Endothelial cell of umbilical vein (primary cell): ENCODE measurements at regions not wholly inside any gene's neighbourhood (a gene's known extent, or its start where the extent isn't known, plus 50 kb on each side); places are given as distances from the start of the nearest gene placed in this dataset.
A peak's percentile ranks its signal among the peaks of the same experiment; 100 is the strongest.

ENCODE experiments used
- EZH2 ChIP-seq: IDR thresholded peaks from 2 replicates; pipeline ENCODE4 v1.6.1; 2012; ENCODE audit warnings: borderline replicate concordance, low read depth, mild to moderate bottlenecking, moderate library complexity, low read length, inconsistent platforms; ENCODE audit not compliant: severe bottlenecking
- FOS ChIP-seq: IDR thresholded peaks from 2 replicates; pipeline ENCODE4 v1.6.1; 2011; ENCODE audit warnings: mild to moderate bottlenecking, low read length, moderate library complexity, borderline replicate concordance; ENCODE audit not compliant: insufficient read depth
- JUN ChIP-seq: IDR thresholded peaks from 2 replicates; pipeline ENCODE4 v1.6.1; 2011; ENCODE audit warnings: borderline replicate concordance, low read depth; ENCODE audit not compliant: insufficient read length, insufficient read depth
- POLR2A ChIP-seq: IDR thresholded peaks from 2 replicates; pipeline ENCODE4 v1.6.1; 2012; ENCODE audit warnings: low read depth, mild to moderate bottlenecking, control low read depth, low read length
- POLR2AphosphoS5 ChIP-seq: IDR thresholded peaks from 2 replicates; pipeline ENCODE4 v1.6.1; 2012; ENCODE audit warnings: low read depth, mild to moderate bottlenecking, control low read depth, low read length, moderate library complexity; ENCODE audit not compliant: insufficient read depth
- TF ChIP-seq, protein P1 (sequence below), 2 donors: IDR thresholded peaks; 1 replicate in 1 of 2; 2 replicates in 1 of 2; pipeline ENCODE4 v1.5.1; 2011; ENCODE audit warnings: low read length in 2 of 2, mild to moderate bottlenecking in 2 of 2, moderate library complexity in 2 of 2, control low read depth in 1 of 2, inconsistent platforms in 1 of 2, low read depth in 1 of 2; ENCODE audit not compliant: insufficient read depth in 1 of 2; ENCODE audit errors: extremely low read depth in 1 of 2

DNA sequence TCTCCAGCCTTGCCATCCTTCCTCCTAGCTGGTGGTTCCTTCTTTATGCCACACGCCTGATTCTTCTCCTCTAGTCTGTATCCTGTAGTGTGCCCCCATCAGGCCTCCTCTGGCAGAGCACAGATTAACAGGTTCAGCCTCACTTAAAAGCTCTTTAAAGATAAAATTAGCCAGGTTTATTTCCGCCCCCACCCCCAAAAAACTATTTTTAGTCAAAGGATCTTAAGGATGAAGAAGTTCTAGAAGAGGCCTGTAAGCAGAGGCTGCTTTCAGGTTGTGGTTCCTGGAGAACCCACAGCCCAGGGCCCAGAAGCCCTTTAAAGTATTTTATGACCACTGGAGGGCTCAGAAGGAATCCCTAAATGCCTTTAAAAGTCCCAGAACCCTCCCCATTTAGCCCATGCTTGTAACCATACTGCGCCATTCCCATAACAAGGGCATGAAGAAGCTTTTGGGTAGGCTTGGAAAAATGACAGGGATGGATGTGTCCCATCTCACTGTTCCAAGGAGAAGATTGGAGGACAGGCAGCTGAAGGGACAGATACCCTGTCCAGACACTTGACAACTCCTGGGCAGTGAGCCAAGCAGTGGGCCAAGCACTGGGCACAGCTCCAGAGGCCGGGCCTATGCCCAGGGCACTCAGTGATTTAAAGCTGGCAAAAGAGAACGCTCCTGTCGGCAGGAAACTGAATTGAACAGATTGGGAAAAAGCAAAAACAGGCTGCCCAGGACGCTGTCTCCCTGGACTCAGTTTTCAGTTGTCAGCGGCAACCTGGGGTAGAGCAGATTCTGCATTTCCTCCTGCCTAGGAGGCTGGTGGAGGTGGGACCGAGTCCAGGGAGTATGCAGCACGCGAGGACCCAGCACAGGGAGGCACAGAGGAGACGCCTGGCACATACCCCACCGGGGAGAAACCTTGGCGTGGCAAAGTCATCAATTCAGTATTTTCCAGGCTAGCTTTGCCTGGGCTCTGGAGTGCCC lies 106.3 kb upstream of the SSBP2 start:
- TF ChIP-seq, protein P1, sequence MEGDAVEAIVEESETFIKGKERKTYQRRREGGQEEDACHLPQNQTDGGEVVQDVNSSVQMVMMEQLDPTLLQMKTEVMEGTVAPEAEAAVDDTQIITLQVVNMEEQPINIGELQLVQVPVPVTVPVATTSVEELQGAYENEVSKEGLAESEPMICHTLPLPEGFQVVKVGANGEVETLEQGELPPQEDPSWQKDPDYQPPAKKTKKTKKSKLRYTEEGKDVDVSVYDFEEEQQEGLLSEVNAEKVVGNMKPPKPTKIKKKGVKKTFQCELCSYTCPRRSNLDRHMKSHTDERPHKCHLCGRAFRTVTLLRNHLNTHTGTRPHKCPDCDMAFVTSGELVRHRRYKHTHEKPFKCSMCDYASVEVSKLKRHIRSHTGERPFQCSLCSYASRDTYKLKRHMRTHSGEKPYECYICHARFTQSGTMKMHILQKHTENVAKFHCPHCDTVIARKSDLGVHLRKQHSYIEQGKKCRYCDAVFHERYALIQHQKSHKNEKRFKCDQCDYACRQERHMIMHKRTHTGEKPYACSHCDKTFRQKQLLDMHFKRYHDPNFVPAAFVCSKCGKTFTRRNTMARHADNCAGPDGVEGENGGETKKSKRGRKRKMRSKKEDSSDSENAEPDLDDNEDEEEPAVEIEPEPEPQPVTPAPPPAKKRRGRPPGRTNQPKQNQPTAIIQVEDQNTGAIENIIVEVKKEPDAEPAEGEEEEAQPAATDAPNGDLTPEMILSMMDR (IDR thresholded peaks at IDR 0.05; ENCODE audit: extremely low read depth in 1 of 2, insufficient read depth in 1 of 2, low read depth in 1 of 2, low read length in 2 of 2) = peak in 1 of 2 donors; percentile 43
- TF ChIP-seq POLR2A (no peak), JUN (no peak), FOS (no peak), POLR2AphosphoS5 (no peak), EZH2 (no peak)
